Mesenchymal stem cell (in vitro differentiated cells and primary cell): ENCODE measurements at regions not wholly inside any gene's neighbourhood (a gene's known extent, or its start where the extent isn't known, plus 50 kb on each side); places are given as distances from the start of the nearest gene placed in this dataset.

Source experiments
- DNase-seq: peaks from one replicate; pipeline ENCODE4 v3.0.0-alpha.2; 2013
- H2AFZ ChIP-seq: one replicate; pipeline ENCODE4 v1.6.1; 2013; ENCODE audit warnings: low read depth, mild to moderate bottlenecking, control low read depth, inconsistent platforms, low read length, moderate library complexity
- H2AK5ac ChIP-seq: 2 replicates; pipeline ENCODE4 v1.6.1; 2013; ENCODE audit warnings: low read length, moderate library complexity, mild to moderate bottlenecking, inconsistent platforms; ENCODE audit not compliant: severe bottlenecking
- H2BK120ac ChIP-seq: one replicate; pipeline ENCODE4 v1.6.1; 2013; ENCODE audit warnings: low read depth, mild to moderate bottlenecking, inconsistent platforms, low read length, moderate library complexity
- H2BK12ac ChIP-seq, 2 experiments: one replicate each; pipeline ENCODE4 v1.6.1; 2013; ENCODE audit warnings: inconsistent platforms in 2 of 2, low read length in 2 of 2, mild to moderate bottlenecking in 2 of 2, moderate library complexity in 2 of 2, control low read depth in 1 of 2
- H2BK15ac ChIP-seq: one replicate; pipeline ENCODE4 v1.6.1; 2013; ENCODE audit warnings: mild to moderate bottlenecking, low read depth, inconsistent platforms; ENCODE audit not compliant: poor library complexity, severe bottlenecking
- H2BK5ac ChIP-seq: 2 replicates; pipeline ENCODE4 v1.6.1; 2013; ENCODE audit warnings: low read depth, mild to moderate bottlenecking, low read length, control low read depth, inconsistent platforms; ENCODE audit not compliant: poor library complexity, severe bottlenecking
- H3K14ac ChIP-seq, 2 experiments: one replicate each; pipeline ENCODE4 v1.6.1; 2013; ENCODE audit warnings: inconsistent platforms in 2 of 2, low read length in 2 of 2, control low read depth in 1 of 2, mild to moderate bottlenecking in 1 of 2, moderate library complexity in 1 of 2
- H3K18ac ChIP-seq, 2 experiments: one replicate each; pipeline ENCODE4 v1.6.1; 2013; ENCODE audit warnings: inconsistent platforms in 2 of 2, low read length in 2 of 2, control low read depth in 1 of 2, low read depth in 1 of 2, mild to moderate bottlenecking in 1 of 2
- H3K23ac ChIP-seq, 2 experiments: one replicate each; pipeline ENCODE4 v1.6.1; 2013; ENCODE audit warnings: inconsistent platforms in 2 of 2, low read length in 2 of 2, mild to moderate bottlenecking in 2 of 2, moderate library complexity in 2 of 2, control low read depth in 1 of 2
- H3K27ac ChIP-seq: 2 replicates; pipeline ENCODE4 v1.5.1; 2013; ENCODE audit warnings: mild to moderate bottlenecking, moderate library complexity, low read length, control low read depth, inconsistent platforms; ENCODE audit not compliant: poor library complexity, severe bottlenecking
- H3K27me3 ChIP-seq, 2 experiments: 2 replicates each; pipeline versions ENCODE4 v1.6.1 to v1.7.0; 2013; ENCODE audit warnings: low read length in 2 of 2, mild to moderate bottlenecking in 2 of 2, moderate library complexity in 2 of 2, control low read depth in 1 of 2, inconsistent platforms in 1 of 2; ENCODE audit not compliant: control insufficient read depth in 1 of 2, insufficient read depth in 1 of 2
- H3K36me3 ChIP-seq, 2 experiments: 2 replicates each; pipeline versions ENCODE4 v1.6.1 to v1.7.0; 2013; ENCODE audit warnings: low read length in 2 of 2, control low read depth in 1 of 2, inconsistent platforms in 1 of 2, low read depth in 1 of 2, mild to moderate bottlenecking in 1 of 2; ENCODE audit not compliant: insufficient read depth in 2 of 2, control insufficient read depth in 1 of 2
- H3K4ac ChIP-seq, 2 experiments: one replicate each; pipeline ENCODE4 v1.6.1; 2013; ENCODE audit warnings: inconsistent platforms in 2 of 2, low read length in 2 of 2, mild to moderate bottlenecking in 2 of 2, moderate library complexity in 2 of 2, control low read depth in 1 of 2, low read depth in 1 of 2
- H3K4me1 ChIP-seq: 2 replicates; pipeline ENCODE4 v1.6.1; 2013; ENCODE audit warnings: low read depth, low read length, control low read depth; ENCODE audit not compliant: control insufficient read depth, insufficient read depth
- H3K4me2 ChIP-seq: 2 replicates; pipeline ENCODE4 v1.6.1; 2013; ENCODE audit warnings: low read length, mild to moderate bottlenecking, inconsistent platforms; ENCODE audit not compliant: poor library complexity, severe bottlenecking
- H3K4me3 ChIP-seq, 2 experiments: 2 replicates each; pipeline versions ENCODE4 v1.5.1 to v1.7.0; 2013; ENCODE audit warnings: low read length in 2 of 2, mild to moderate bottlenecking in 2 of 2, control low read depth in 1 of 2, low read depth in 1 of 2; ENCODE audit not compliant: insufficient read depth in 1 of 2
- H3K79me1 ChIP-seq: replicated peaks from 2 replicates; pipeline ENCODE4 v1.6.1; 2013; ENCODE audit warnings: mild to moderate bottlenecking, control low read depth, low read length, inconsistent platforms; ENCODE audit not compliant: poor library complexity, severe bottlenecking
- H3K9ac ChIP-seq: 2 replicates; pipeline ENCODE4 v1.7.0; 2013; ENCODE audit warnings: mild to moderate bottlenecking, low read length, moderate library complexity
- H3K9me3 ChIP-seq: 2 replicates; pipeline ENCODE4 v1.7.0; 2013; ENCODE audit warnings: mild to moderate bottlenecking, low read length; ENCODE audit not compliant: control insufficient read depth
- H4K8ac ChIP-seq: one replicate; pipeline ENCODE4 v1.6.1; 2013; ENCODE audit warnings: inconsistent platforms, mild to moderate bottlenecking, low read length, moderate library complexity
- H4K91ac ChIP-seq: one replicate; pipeline ENCODE4 v1.6.1; 2013; ENCODE audit warnings: mild to moderate bottlenecking, low read length, inconsistent platforms
- WGBS: methylation state at CpG from one replicate; pipeline ENCODE4 v1.1.7; 2013; ENCODE audit warnings: mixed read lengths; 5-methylcytosine and 5-hydroxymethylcytosine counted together

DNA sequence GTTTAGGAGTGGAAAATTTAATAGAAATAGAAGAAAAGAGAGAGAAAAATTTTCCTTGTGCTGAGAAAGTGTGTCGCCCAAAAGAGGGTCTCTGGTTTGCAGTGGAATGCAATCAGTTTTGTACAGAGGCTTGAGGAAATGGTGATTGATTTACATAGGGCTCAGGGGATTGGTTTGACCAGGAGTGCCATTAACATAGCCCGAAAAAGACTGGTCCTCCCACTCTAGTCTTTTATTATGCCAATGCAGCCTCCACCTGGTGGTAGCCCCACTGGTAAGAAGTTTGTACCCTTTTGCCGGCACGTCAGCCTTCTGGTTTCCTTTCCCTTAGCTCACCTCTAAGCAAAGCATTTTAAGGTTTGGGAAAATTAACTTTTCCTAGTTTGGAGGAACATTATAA is 885.3 kb downstream of the XPNPEP1 start:
- Histone ChIP-seq H3K4me1 (no peaks in the 10 kb centered on the region), H3K9me3 (no peaks in the 10 kb centered on the region), H2AK5ac (no peak overlapping the region), H3K4me2 (no peak overlapping the region), H3K14ac (no peak overlapping the region), H3K27me3 (no peaks in the 10 kb centered on the region), H3K9ac (no peak overlapping the region), H3K4ac (no peak overlapping the region), H2BK15ac (no peak overlapping the region), H3K79me1 (no peaks in the 10 kb centered on the region), H4K8ac (no peak overlapping the region), H3K27ac (no peak overlapping the region), H3K36me3 (no peaks in the 10 kb centered on the region), H3K23ac (no peak overlapping the region), H4K91ac (no peak overlapping the region), H2BK12ac (no peak overlapping the region), H2AFZ (no peak overlapping the region), H2BK5ac (no peak overlapping the region), H2BK120ac (no peak overlapping the region), H3K4me3 (no peak overlapping the region), H3K18ac (no peak overlapping the region)
- WGBS, result 83% methylated on average over 2 of the region's 4 CpGs
- no peak for DNase-seq

DNA sequence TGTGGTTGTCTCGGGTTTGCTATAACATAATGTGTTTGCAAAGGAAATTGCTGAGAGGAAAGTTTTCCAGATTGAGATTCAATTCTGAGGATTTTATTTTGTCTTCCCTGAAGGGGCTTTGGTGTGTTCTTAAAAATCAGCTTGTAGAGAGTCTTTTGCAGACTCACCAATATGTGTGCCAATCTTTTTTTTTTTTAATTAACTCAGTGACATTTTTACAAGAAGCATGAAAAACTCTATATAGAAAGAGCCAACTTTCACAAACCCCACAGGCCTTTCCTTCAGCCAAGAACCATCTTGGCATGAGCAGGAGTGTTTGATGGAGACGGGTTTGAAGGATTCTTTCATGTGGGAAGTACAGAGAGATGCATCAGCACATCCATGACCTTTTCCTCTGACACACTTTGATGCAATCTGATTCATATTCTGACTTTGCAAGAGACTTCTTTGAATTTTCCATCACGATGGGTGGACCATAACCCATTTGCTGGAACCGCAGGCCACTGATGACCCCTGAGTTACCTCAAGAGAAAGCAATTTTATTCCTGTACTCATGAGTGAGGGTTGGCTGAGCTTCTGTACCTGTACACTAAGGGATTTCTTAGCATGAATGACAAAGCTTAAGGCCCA is 892.6 kb downstream of the XPNPEP1 start:
- Histone ChIP-seq H3K4ac (no peak overlapping the region), H3K4me1 (no peaks in the 10 kb centered on the region), H3K23ac (no peak overlapping the region), H2BK12ac (no peak overlapping the region), H3K9me3 (no peaks in the 10 kb centered on the region), H4K91ac (no peak overlapping the region), H3K79me1 (no peaks in the 10 kb centered on the region), H3K4me3 (no peak overlapping the region), H2AK5ac (no peak overlapping the region), H3K4me2 (no peak overlapping the region), H3K36me3 (no peaks in the 10 kb centered on the region), H2BK15ac (no peak overlapping the region), H3K27me3 (no peaks in the 10 kb centered on the region), H4K8ac (no peak overlapping the region), H3K18ac (no peak overlapping the region), H3K9ac (no peak overlapping the region), H3K14ac (no peak overlapping the region), H2BK5ac (no peak overlapping the region), H2AFZ (no peak overlapping the region), H3K27ac (no peak overlapping the region), H2BK120ac (no peak overlapping the region)
- DNase-seq, result no peak
- 97% methylated on average over 4 of the region's 4 CpGs for WGBS

DNA sequence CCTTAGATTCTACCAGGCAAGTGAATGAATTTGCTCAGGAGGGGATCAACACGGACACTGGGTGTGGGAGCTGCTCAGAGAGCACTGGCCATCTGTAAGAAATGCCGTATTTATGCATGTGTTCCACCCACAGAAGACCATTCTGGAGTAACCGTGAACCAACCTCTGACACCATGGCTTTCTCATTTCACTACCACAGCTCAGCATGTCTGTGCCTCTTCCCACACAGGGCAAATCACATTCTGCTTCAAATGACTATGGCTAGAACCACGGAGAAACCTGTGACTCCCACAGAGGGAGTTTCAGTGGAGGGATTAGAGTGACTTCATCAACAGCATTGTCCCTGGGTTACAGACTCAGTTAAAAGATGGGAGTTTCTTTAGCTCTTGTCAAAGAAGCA is 893.4 kb downstream of the XPNPEP1 start:
- Histone ChIP-seq H3K27ac (no peak overlapping the region), H3K9me3 (no peaks in the 10 kb centered on the region), H2AK5ac (no peak overlapping the region), H3K79me1 (no peaks in the 10 kb centered on the region), H3K4me2 (no peak overlapping the region), H2BK120ac (no peak overlapping the region), H3K36me3 (no peaks in the 10 kb centered on the region), H2BK15ac (no peak overlapping the region), H2AFZ (no peak overlapping the region), H3K4me1 (no peaks in the 10 kb centered on the region), H3K18ac (no peak overlapping the region), H3K4me3 (no peak overlapping the region), H2BK5ac (no peak overlapping the region), H2BK12ac (no peak overlapping the region), H3K9ac (no peak overlapping the region), H4K8ac (no peak overlapping the region), H4K91ac (no peak overlapping the region), H3K27me3 (no peaks in the 10 kb centered on the region), H3K14ac (no peak overlapping the region), H3K4ac (no peak overlapping the region), H3K23ac (no peak overlapping the region)
- DNase-seq, result no peak
- 96% methylated on average over 4 of the region's 4 CpGs for WGBS

DNA sequence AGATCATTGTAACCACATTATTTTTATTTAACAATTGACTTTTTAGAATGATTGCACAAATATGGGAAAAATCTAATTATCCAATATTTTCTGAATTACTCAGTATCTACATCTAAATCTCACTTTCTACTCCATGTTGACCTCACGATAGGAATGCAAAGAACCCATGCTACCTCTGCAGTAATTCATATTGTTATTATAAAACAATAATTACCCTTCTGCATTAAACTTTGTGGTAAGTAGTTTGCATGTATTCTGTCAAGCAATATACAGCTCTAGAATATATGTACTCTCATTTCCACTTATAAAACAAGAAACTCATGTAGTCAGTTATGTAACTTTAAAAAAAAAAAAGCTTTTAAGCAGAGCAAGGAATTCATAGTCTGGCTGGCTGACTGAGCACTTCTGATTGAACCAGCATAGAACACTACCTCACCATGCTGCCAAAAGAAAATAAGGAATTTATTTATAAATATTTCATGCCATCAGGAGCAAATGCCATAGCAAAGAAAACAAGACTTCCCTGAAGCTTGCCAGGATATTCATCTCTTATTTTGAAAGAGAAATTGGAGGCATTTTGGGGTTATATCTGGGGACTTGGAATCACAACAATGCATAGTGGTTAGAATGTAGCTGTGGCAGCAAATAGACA is 895.7 kb downstream of the XPNPEP1 start:
- Histone ChIP-seq H2BK120ac (no peak overlapping the region), H2BK12ac (no peak overlapping the region), H3K9ac (no peak overlapping the region)

More for the DNA sequence above, 895.7 kb downstream of the XPNPEP1 start:
- Histone ChIP-seq H3K79me1 (no peaks in the 10 kb centered on the region), H3K18ac (no peak overlapping the region), H3K4me3 (no peak overlapping the region), H4K8ac (no peak overlapping the region), H3K4me1 (no peaks in the 10 kb centered on the region), H3K27me3 (no peaks in the 10 kb centered on the region), H4K91ac (no peak overlapping the region), H3K14ac (no peak overlapping the region), H3K27ac (no peak overlapping the region), H3K9me3 (no peaks in the 10 kb centered on the region), H3K4ac (no peak overlapping the region), H2AFZ (no peak overlapping the region), H3K4me2 (no peak overlapping the region), H2BK5ac (no peak overlapping the region), H3K36me3 (no peaks in the 10 kb centered on the region), H3K23ac (no peak overlapping the region), H2BK15ac (no peak overlapping the region), H2AK5ac (no peak overlapping the region)
- DNase-seq, result no peak
- WGBS, result no CpG with 5 or more reads among the region's 1 CpG
